Thoracic aorta (tissue), 2 donors: ENCODE measurements at regions not wholly inside any gene's neighbourhood (a gene's known extent, or its start where the extent isn't known, plus 50 kb on each side); places are given as distances from the start of the nearest gene placed in this dataset.
A peak's percentile ranks its signal among the peaks of the same experiment; 100 is the strongest.

Experiments used
- ATAC-seq: fragments of 150-250 bp; one replicate; pipeline ENCODE4 v1.8.0; 2017; ENCODE audit warnings: low read depth; ENCODE audit not compliant: insufficient number of reproducible peaks, low FRiP score
- DNase-seq: peaks from one replicate; pipeline ENCODE4 v3.0.0-alpha.2; 2020; ENCODE audit warnings: low spot score
- H3K27ac ChIP-seq, 2 donors: fragments of 200-600 bp; sonication (generic); 1 replicate in 1 of 2; 2 replicates in 1 of 2; pipeline ENCODE4 v1.5.1; 2016; ENCODE audit warnings: mild to moderate bottlenecking in 2 of 2, moderate library complexity in 2 of 2
- H3K27me3 ChIP-seq: fragments of 200-600 bp; sonication (generic); replicated peaks from 2 replicates; pipeline ENCODE4 v1.6.0; 2016; ENCODE audit warnings: mild to moderate bottlenecking; ENCODE audit not compliant: insufficient read depth
- H3K36me3 ChIP-seq: fragments of 200-600 bp; sonication (generic); one replicate; pipeline ENCODE4 v1.5.1; 2016
- H3K4me1 ChIP-seq, 2 donors: fragments of 200-600 bp; sonication (generic); 1 replicate in 1 of 2; 2 replicates in 1 of 2; pipeline versions ENCODE4 v1.5.1 to v1.6.0; 2016; ENCODE audit warnings: low read depth in 2 of 2, mild to moderate bottlenecking in 1 of 2; ENCODE audit not compliant: control insufficient read depth in 1 of 2
- H3K4me3 ChIP-seq: fragments of 200-600 bp; sonication (generic); 2 replicates; pipeline ENCODE4 v1.5.1; 2016; ENCODE audit warnings: mild to moderate bottlenecking
- H3K9me3 ChIP-seq: fragments of 200-600 bp; sonication (generic); 2 replicates; pipeline ENCODE4 v1.5.1; 2016
- CTCF ChIP-seq: fragments of 200-600 bp; sonication (generic); IDR thresholded peaks from one replicate; pipeline ENCODE4 v1.5.1; 2019; ENCODE audit warnings: antibody characterized with exemption

GRCh38 chr5:33270671-33271070, 170.1 kb upstream of the TARS1 start:
- H3K9me3 ChIP-seq: no peaks in the 10 kb centered on the region
- H3K4me3 ChIP-seq: no peak overlapping the region
- ATAC-seq (no peak), DNase-seq (no peak)
- peaks cover 8 to 13% of the 10 kb centered on the region in 2 donors for H3K4me1 ChIP-seq
- no peak overlapping the region for H3K27ac ChIP-seq
- no peaks in the 10 kb centered on the region for H3K36me3 ChIP-seq
- no peaks in the 10 kb centered on the region for H3K27me3 ChIP-seq
- TF ChIP-seq CTCF: no peak

- no peaks in the 10 kb centered on the region for H3K36me3 ChIP-seq
- TF ChIP-seq CTCF: no peak
- H3K4me1 ChIP-seq: peaks cover 12 to 13% of the 10 kb centered on the region in 2 donors
- H3K9me3 ChIP-seq: no peaks in the 10 kb centered on the region
- H3K27ac ChIP-seq: no peak overlapping the region
- no peak for ATAC-seq
- H3K4me3 ChIP-seq: no peak overlapping the region
- no peaks in the 10 kb centered on the region for H3K27me3 ChIP-seq
- no peak for DNase-seq
These were observed 169.2 kb upstream of the TARS1 start for GRCh38 chr5:33271606-33272005.

- no peak for TF ChIP-seq CTCF
- peak; percentile 81 for ATAC-seq
- Histone ChIP-seq H3K9me3 (no peaks in the 10 kb centered on the region), H3K4me1 (peaks cover 12 to 13% of the 10 kb centered on the region in 2 donors), H3K27ac (peak overlapping the region in 1 of 2 donors; percentile 23), H3K27me3 (no peaks in the 10 kb centered on the region), H3K4me3 (peak overlapping the region; percentile 14), H3K36me3 (no peaks in the 10 kb centered on the region)
- no peak for DNase-seq
These were observed 168.5 kb upstream of the TARS1 start for GRCh38 chr5:33272288-33272687.

- H3K9me3 ChIP-seq: no peaks in the 10 kb centered on the region
- no peak for TF ChIP-seq CTCF
- H3K36me3 ChIP-seq: no peaks in the 10 kb centered on the region
- no peak overlapping the region for H3K27ac ChIP-seq
- H3K4me1 ChIP-seq: peaks cover 12 to 13% of the 10 kb centered on the region in 2 donors
- ATAC-seq (no peak), DNase-seq (no peak)
- no peaks in the 10 kb centered on the region for H3K27me3 ChIP-seq
- H3K4me3 ChIP-seq: no peak overlapping the region
These were observed 166.8 kb upstream of the TARS1 start for GRCh38 chr5:33273985-33274384.

GRCh38 chr5:33275391-33275790, 165.4 kb upstream of the TARS1 start:
- H3K4me3 ChIP-seq: no peak overlapping the region
- no peaks in the 10 kb centered on the region for H3K27me3 ChIP-seq
- no peaks in the 10 kb centered on the region for H3K36me3 ChIP-seq
- peaks cover 12 to 13% of the 10 kb centered on the region in 2 donors for H3K4me1 ChIP-seq
- H3K27ac ChIP-seq: no peak overlapping the region
- H3K9me3 ChIP-seq: no peaks in the 10 kb centered on the region
- ATAC-seq (no peak), DNase-seq (no peak)
- no peak for TF ChIP-seq CTCF
